ENCODE measurements at regions not wholly inside any gene's neighbourhood (a gene's known extent, or its start where the extent isn't known, plus 50 kb on each side); places are given as distances from the start of the nearest gene placed in this dataset.

DNA sequence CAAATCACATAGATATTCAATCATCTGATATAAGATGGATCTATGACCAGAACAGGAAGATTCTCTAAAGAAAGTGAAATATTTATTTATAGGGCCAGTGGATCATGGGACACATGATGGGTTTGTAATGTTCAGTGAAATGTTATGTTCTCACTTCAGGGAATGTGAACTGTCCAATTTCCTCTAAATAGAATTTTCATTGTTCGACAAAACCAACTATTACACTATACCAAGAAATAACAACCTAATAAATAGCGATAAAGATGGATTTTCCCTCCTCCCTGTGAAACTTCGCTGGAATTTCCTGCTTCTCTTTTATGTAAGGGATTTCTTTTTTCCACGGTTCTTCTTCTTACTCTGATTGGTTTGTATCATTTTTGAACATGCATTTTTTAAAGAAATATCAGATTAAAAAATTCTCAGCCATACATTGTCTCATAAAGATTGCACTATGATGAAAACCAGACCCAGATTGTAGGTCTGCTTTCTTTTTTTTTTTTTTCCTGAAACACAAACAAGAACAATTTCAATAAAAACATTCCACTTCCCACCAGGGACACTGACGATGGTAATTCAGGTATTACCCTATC lies 139.8 kb upstream of the ZEB1 start:
- TF ChIP-seq, protein P1, sequence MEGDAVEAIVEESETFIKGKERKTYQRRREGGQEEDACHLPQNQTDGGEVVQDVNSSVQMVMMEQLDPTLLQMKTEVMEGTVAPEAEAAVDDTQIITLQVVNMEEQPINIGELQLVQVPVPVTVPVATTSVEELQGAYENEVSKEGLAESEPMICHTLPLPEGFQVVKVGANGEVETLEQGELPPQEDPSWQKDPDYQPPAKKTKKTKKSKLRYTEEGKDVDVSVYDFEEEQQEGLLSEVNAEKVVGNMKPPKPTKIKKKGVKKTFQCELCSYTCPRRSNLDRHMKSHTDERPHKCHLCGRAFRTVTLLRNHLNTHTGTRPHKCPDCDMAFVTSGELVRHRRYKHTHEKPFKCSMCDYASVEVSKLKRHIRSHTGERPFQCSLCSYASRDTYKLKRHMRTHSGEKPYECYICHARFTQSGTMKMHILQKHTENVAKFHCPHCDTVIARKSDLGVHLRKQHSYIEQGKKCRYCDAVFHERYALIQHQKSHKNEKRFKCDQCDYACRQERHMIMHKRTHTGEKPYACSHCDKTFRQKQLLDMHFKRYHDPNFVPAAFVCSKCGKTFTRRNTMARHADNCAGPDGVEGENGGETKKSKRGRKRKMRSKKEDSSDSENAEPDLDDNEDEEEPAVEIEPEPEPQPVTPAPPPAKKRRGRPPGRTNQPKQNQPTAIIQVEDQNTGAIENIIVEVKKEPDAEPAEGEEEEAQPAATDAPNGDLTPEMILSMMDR (IDR thresholded peaks at IDR 0.05; ENCODE audit: low read length): no peak
- no peak for TF ChIP-seq EZH2 (IDR thresholded peaks at IDR 0.05; ENCODE audit: borderline replicate concordance, low read length)

All from OCI-LY1 (cell line).